DMS79 treated with DMSO at 0.1 percent for 48 hours (cell line): ENCODE measurements at regions not wholly inside any gene's neighbourhood (a gene's known extent, or its start where the extent isn't known, plus 50 kb on each side); places are given as distances from the start of the nearest gene placed in this dataset.

Experiments used
- DNase-seq: peaks from one replicate; lab custom pipeline; 2025; lab: John Stamatoyannopoulos, UW

GRCh38 chr5:166317425-166317824 lies 1974.0 kb upstream of the WWC1 start:
- no peak for DNase-seq

DNA sequence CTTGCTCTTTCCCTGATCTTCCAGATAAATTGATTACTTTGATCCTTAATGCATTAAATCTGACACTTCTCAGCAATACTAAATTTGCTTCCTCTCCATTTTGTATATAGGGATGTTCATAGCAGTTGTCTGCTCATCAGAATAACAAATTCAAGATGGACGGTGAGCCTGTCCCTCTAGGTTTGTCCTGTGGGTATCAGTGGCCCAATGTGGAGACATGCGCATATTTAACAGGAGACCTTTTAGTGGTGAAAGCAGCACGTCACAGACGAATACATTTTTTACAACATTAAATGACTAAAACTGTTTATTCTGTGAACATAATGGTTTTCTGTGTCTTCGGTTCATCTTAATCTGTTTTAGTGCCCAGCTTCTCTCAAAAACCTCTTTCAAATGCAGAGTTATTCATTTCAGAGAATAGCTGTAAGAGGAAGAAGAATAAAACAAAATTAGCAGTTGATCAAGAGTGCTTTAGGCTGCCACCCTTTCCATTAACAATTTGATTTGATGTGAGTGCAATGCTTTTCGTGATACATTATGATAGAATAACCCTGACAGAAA lies 1970.4 kb upstream of the WWC1 start:
- no peak for DNase-seq

DNA sequence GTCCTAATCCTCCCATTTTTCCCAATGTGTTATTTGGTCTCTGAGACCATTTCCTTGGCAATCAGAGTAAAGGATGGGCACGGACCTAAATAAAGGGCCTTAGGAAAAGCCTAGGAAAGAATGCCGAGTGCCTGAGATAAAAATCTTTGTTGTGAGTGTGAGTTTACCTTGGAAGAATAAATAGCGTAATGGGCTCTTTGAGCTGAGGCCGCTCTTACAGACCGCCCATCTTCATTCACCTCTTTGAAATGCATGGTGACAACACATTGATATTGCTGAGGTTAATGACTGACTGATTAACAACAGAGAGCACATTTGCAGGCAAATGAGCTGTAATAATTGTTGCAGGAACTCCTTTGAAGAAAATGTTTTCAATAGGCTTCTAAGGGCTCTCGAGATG lies 1967.1 kb upstream of the WWC1 start:
- DNase-seq = no peak

- no peak for DNase-seq
Observed at GRCh38 chr5:166329149-166329800, 1962.2 kb upstream of the WWC1 start.

GRCh38 chr5:166330036-166330435 lies 1961.4 kb upstream of the WWC1 start:
- no peak for DNase-seq

GRCh38 chr5:166331521-166331920 lies 1959.9 kb upstream of the WWC1 start:
- no peak for DNase-seq

DNA sequence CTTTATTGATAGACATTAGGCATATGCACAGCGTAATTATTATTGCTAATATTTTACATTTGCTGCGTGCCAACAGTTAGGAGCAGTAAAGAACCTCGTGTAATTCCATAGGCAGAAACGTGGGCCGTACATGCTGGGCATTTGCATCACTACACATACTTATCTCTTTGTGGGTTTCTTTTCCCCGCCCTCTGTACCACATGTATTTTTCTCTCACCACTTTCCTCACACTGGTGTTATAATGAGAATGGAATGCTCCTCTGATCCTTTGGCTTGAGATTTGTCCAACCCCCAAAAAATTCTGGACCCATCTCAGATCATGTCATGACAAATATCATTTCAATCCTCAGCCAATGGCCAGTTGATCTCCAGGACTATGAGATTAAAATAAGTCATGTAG lies 1952.6 kb upstream of the WWC1 start:
- DNase-seq = no peak

- no peak for DNase-seq
Observed at GRCh38 chr5:166340039-166340438, 1951.4 kb upstream of the WWC1 start.

GRCh38 chr5:166341740-166342337 lies 1949.6 kb upstream of the WWC1 start:
- no peak for DNase-seq

DNA sequence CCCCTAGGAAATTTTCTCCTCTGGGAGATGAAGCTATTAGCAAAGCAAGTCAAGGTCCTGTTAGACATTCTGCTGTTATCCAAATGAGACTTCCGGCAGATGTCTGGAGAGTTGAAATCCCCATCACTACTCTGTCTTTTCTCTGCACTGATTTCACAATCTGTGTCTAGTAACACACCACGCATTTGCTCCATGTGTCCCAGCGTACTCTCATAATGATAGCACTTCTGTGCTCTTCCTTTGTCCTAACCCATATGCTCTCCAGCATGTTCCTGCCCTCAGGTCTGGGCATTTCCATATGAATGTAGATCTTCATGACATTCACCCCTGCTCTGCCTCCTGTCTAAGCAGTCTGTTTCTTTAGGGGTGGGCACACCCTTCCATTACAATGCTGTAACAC lies 1949.0 kb upstream of the WWC1 start:
- DNase-seq = no peak

GRCh38 chr5:166346726-166347374 lies 1944.6 kb upstream of the WWC1 start:
- no peak for DNase-seq

GRCh38 chr5:166349046-166349445 lies 1942.4 kb upstream of the WWC1 start:
- DNase-seq = no peak

DNA sequence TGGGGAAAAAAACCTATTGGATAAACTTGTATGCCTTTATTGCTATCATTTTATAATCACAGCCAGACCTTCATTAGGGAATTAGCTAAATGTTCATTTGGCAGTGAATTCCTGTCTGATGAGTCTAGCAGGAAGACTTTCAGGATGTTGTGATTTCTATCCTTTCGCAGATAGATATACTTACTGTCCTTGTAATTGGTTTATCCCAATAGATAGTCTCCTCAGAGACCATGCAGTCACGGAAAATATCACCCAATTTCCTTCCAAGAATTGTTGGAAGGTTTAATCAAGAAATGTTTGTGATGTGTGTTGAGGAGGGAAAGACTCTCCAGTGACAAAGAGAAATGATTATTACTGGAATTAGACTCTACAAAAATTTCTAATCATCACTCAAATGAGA lies 1937.9 kb upstream of the WWC1 start:
- no peak for DNase-seq

- DNase-seq = no peak
Observed at GRCh38 chr5:166354332-166354731, 1937.1 kb upstream of the WWC1 start.

DNA sequence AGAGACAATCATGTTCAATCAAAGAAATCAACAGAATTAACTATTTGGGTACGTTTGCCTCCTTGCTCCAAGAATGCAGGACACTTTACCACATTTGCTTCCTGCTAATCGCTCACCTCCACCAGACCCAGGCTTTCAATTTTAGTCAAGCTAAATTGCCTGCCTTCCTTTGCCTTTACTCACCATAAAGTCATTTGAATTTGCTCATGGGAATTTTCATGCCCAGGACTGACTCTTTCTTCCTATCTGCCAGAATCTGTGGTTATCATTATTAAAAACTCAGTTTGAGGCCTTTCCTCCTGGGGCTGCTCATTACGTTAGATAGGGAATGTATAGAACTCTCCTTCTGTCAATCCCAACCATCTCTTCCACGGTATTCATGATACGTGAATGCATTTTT lies 1935.3 kb upstream of the WWC1 start:
- no peak for DNase-seq

DNA sequence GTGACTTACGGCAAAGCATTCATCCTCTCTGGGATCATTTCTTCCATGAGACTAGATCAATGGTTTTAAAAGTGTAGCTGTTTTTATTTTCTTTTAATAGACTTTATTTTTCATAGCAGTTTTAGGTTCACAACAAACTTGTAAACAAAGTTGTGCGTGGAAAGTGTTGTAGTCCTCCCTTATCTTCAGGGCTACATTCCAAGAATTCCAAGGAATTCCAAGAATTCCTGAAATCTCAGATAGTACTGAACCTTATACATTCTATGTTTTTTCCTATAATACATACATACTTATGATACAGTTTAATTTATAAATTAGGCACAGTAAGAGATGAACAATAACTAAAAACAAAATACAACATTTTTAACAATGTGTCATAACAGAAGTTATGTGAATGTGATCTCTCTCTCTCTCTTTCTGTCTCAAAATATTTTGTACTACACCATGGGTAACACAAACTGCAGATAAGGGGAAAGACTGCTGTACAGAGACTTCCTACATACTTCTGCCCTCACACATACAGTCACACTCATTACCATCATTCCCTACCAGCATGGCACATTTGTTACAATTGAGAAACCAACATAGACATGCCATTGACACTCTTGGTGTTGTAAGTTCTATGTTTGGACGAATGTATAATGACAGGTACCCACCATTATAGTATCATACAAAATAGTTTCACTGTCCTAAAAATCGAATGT lies 1933.2 kb upstream of the WWC1 start:
- DNase-seq = no peak

DNA sequence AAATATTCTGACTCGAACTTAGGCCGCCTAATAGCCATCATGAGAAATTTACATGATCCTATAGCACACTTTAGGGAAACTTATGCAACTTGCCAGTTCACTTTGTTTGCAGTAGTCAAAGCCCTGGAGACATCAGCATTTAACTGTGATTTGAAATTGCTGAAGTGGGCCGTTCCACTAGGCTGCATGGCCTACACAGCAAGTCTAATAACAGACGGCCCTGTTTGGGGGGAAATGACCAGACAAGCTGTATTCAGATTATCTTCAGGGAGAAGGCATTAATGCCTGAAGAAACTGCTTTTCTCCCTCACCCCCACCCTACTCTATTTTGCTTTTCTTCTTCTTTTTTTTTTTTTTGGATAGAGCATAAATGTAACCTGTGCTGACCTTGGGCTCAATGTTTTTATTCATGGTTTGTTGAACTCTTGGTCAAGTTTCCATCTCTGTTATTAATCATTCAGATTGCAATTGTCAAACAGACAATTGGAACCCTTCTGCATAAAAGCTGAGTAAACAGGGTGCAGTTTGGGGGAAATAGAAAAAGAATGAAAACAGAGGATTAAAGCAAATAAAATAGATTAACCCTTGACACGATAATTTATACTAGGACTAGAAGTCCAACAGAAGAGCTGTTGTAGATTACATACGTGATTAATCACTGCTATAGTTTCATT lies 1928.2 kb upstream of the WWC1 start:
- no peak for DNase-seq

- DNase-seq = no peak
Observed at GRCh38 chr5:166365164-166365563, 1926.3 kb upstream of the WWC1 start.

- no peak for DNase-seq
Observed at GRCh38 chr5:166367391-166367790, 1924.1 kb upstream of the WWC1 start.

DNA sequence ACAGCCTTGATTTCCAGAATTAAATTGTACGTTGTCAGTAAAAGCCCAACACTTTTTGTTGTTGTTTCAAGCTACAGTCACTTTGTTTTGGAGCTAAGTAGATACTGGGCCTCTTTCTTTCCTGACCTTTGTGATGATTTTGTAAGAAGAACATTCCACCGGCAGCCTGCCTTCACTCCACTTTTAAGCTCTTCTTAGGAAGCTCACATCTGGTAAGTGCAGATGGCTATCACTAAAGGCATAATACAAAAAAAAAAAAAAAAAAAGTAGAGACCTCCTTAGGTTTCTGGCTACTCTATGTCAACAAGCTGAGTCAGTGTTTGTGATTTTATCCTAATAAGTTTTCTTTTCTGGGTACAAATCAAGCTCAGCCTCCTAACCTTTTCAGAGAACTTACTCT lies 1922.1 kb upstream of the WWC1 start:
- DNase-seq = no peak

- no peak for DNase-seq
Observed at GRCh38 chr5:166369807-166370206, 1921.6 kb upstream of the WWC1 start.
